Testis (tissue), 2 donors: ENCODE measurements at regions not wholly inside any gene's neighbourhood (a gene's known extent, or its start where the extent isn't known, plus 50 kb on each side); places are given as distances from the start of the nearest gene placed in this dataset.

Source experiments
- POLR2A ChIP-seq: fragments of 450-650 bp; IDR thresholded peaks from one replicate; pipeline ENCODE4 v1.6.1; 2017; ENCODE audit warnings: antibody characterized with exemption, mild to moderate bottlenecking, moderate library complexity
- TF ChIP-seq, protein P1 (sequence below), 3 experiments: fragments of 450-650 bp in 2 of 3; fragments of 200-600 bp in 1 of 3; sonication (generic) in 1 of 3; IDR thresholded peaks; one replicate each; pipeline ENCODE4 v1.5.1; 2016 to 2019; ENCODE audit warnings: antibody characterized with exemption in 3 of 3, mild to moderate bottlenecking in 2 of 3, moderate library complexity in 1 of 3

DNA sequence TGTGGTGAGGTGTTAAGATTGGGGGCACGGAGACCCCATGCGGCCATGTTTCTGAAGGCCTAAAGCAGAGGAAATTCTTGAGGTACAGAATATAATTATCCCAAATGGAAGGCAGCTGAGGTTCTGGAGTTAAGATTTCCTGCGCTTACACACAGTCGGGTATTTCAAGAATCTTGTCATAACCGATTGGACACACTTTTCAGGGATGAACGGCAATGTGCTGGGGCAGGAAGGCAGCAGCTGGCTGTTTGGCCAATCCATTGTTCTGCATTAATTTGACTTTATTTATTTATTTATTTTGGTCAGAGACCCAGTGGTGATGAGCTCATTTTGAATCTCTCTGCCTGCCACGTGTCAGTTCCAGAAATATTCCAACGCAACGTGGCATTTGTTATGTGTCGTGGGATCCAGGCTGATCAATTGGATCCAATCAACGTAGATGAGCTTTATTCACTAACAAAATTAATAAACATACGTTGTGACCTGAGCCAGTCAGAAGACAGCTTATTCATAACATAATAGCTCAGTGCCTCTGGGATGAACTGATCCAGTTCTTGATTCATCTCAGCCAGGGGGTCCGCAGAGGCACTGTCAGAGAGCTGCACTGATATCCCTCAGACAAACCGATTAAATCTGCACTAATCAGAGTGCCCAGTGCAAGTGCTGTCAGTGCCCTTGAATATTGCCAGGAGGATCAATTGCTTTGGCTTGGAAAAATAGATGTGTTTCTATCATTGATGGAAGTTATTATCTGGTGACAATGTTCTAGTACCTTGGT is 181.0 kb downstream of the KTN1 start:
- TF ChIP-seq, protein P1, sequence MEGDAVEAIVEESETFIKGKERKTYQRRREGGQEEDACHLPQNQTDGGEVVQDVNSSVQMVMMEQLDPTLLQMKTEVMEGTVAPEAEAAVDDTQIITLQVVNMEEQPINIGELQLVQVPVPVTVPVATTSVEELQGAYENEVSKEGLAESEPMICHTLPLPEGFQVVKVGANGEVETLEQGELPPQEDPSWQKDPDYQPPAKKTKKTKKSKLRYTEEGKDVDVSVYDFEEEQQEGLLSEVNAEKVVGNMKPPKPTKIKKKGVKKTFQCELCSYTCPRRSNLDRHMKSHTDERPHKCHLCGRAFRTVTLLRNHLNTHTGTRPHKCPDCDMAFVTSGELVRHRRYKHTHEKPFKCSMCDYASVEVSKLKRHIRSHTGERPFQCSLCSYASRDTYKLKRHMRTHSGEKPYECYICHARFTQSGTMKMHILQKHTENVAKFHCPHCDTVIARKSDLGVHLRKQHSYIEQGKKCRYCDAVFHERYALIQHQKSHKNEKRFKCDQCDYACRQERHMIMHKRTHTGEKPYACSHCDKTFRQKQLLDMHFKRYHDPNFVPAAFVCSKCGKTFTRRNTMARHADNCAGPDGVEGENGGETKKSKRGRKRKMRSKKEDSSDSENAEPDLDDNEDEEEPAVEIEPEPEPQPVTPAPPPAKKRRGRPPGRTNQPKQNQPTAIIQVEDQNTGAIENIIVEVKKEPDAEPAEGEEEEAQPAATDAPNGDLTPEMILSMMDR (IDR thresholded peaks at IDR 0.05): no peak
- TF ChIP-seq POLR2A: no peak
